HepG2 (cell line): ENCODE measurements at regions not wholly inside any gene's neighbourhood (a gene's known extent, or its start where the extent isn't known, plus 50 kb on each side); places are given as distances from the start of the nearest gene placed in this dataset.

Source experiments
- ATAC-seq: fragments of 200-7000 bp; cut with Tn5 transposase; 3 replicates; pipeline ENCODE4 v1.9.1; 2020; ENCODE audit warnings: mild to moderate bottlenecking, moderate library complexity
- BruUV-seq: library from RNA; stranded (reverse); fragments of 400-500 nt; replicated peaks from 2 replicates; lab custom pipeline; 2021; lab: Mats Ljungman, UMichigan
- CTCF ChIA-PET: fragments of 300-600 bp; formaldehyde crosslinking; extraction: SDS; loops from one replicate; lab custom pipeline; 2021; ENCODE audit warnings: low total read pairs, inconsistent platforms, low intra/inter-chr PET ratio; lab: Yijun Ruan, JAX
- POLR2A ChIA-PET: fragments of 350-600 bp; sonication (Branson Sonifier 250); formaldehyde crosslinking; loops from one replicate; lab custom pipeline; 2020; ENCODE audit warnings: antibody characterized with exemption, inconsistent platforms; lab: Yijun Ruan, JAX
- DNase-seq: peaks from one replicate; pipeline ENCODE4 v3.0.0-alpha.2; 2015; ENCODE audit warnings: low spot score
- FAIRE-seq: peaks from 3 replicates; lab custom pipeline; 2011; peaks lifted over from hg19 to GRCh38; lab: Jason Lieb, UNC
- H2AFZ ChIP-seq: one replicate; pipeline ENCODE4 v1.6.1; 2011; ENCODE audit warnings: low read length, inconsistent platforms
- H3K27ac ChIP-seq: fragments of 300-600 bp; 3 replicates; pipeline ENCODE4 v1.8.0; 2011; ENCODE audit warnings: mixed run types, mild to moderate bottlenecking, mixed read lengths, low read length, inconsistent platforms; ENCODE audit not compliant: insufficient read depth; ENCODE audit errors: extremely low read length
- H3K27me3 ChIP-seq, 2 experiments: fragments of 200-600 bp in 1 of 2; 2 replicates in 1 of 2; 3 replicates in 1 of 2; pipeline versions ENCODE4 v1.6.0 to v1.8.0; 2011; ENCODE audit warnings: low read length in 2 of 2, mild to moderate bottlenecking in 2 of 2, moderate library complexity in 2 of 2, inconsistent platforms in 1 of 2; ENCODE audit not compliant: insufficient read depth in 2 of 2, control insufficient read depth in 1 of 2
- H3K36me3 ChIP-seq, 2 experiments: fragments of 200-600 bp in 1 of 2; replicated peaks in 1 of 2; 2 replicates in 1 of 2; 3 replicates in 1 of 2; pipeline versions ENCODE4 v1.5.1 to v1.8.0; 2011; ENCODE audit warnings: low read length in 2 of 2, inconsistent platforms in 1 of 2; ENCODE audit not compliant: insufficient read depth in 2 of 2, control insufficient read depth in 1 of 2
- H3K4me1 ChIP-seq: 2 replicates; pipeline ENCODE4 v1.5.1; 2012; ENCODE audit warnings: low read length, inconsistent platforms; ENCODE audit not compliant: insufficient read depth
- H3K4me2 ChIP-seq: 2 replicates; pipeline ENCODE4 v1.6.0; 2011; ENCODE audit warnings: low read depth, low read length, inconsistent platforms
- H3K4me3 ChIP-seq, 3 experiments: fragments of 200-600 bp in 1 of 3; sonication (generic), shearing (Covaris generic) in 1 of 3; replicated peaks in 1 of 3; 2 replicates each; pipeline ENCODE4 v1.5.1; 2011 to 2016; ENCODE audit warnings: low read length in 3 of 3, inconsistent platforms in 2 of 3, low read depth in 2 of 3, mild to moderate bottlenecking in 2 of 3, control low read depth in 1 of 3, mixed read lengths in 1 of 3; ENCODE audit not compliant: insufficient read depth in 1 of 3
- H3K79me2 ChIP-seq: one replicate; pipeline ENCODE4 v1.6.1; 2011; ENCODE audit warnings: low read length, inconsistent platforms; ENCODE audit not compliant: insufficient read depth
- H3K9ac ChIP-seq: 2 replicates; pipeline ENCODE4 v1.6.0; 2011; ENCODE audit warnings: mild to moderate bottlenecking, low read depth, low read length, inconsistent platforms; ENCODE audit not compliant: insufficient read depth
- H3K9me3 ChIP-seq: 2 replicates; pipeline ENCODE4 v1.5.1; 2012; ENCODE audit warnings: mild to moderate bottlenecking, low read length
- H4K20me1 ChIP-seq: 2 replicates; pipeline ENCODE4 v1.6.0; 2011; ENCODE audit warnings: inconsistent platforms, mild to moderate bottlenecking, low read length, moderate library complexity; ENCODE audit not compliant: insufficient read depth
- BHLHE40 ChIP-seq: IDR thresholded peaks from 2 replicates; pipeline ENCODE4 v1.6.1; 2011; ENCODE audit warnings: low read length, improper control_type of control experiment
- IKZF4 ChIP-seq: sonication (generic); formaldehyde crosslinking; IDR thresholded peaks from 2 replicates; pipeline ENCODE4 v1.5.1; 2020; ENCODE audit warnings: borderline replicate concordance, mild to moderate bottlenecking, low read depth, missing genetic modification reagents; ENCODE audit errors: not compliant biosample characterization
- MTA3 ChIP-seq: sonication (generic); formaldehyde crosslinking; IDR thresholded peaks from 2 replicates; pipeline ENCODE4 v1.4.0; 2020; ENCODE audit warnings: missing genetic modification reagents
- NR2F6 ChIP-seq, 2 experiments: IDR thresholded peaks; 2 replicates each; pipeline ENCODE4 v1.6.1; 2016; ENCODE audit warnings: antibody characterized with exemption in 1 of 2, mild to moderate bottlenecking in 1 of 2
- POLR2A ChIP-seq, 2 experiments: IDR thresholded peaks; 2 replicates each; pipeline ENCODE4 v1.6.1; 2011; ENCODE audit warnings: low read depth in 2 of 2, low read length in 2 of 2, mild to moderate bottlenecking in 1 of 2, moderate library complexity in 1 of 2; ENCODE audit not compliant: insufficient read depth in 1 of 2
- PRPF4 ChIP-seq: fragments of 200-400 bp; formaldehyde crosslinking; IDR thresholded peaks from 2 replicates; pipeline ENCODE4 v1.6.1; 2016; ENCODE audit warnings: low read length, low read depth; ENCODE audit not compliant: poor library complexity, severe bottlenecking
- RCOR2 ChIP-seq: IDR thresholded peaks from 2 replicates; pipeline ENCODE4 v1.6.1; 2016; ENCODE audit warnings: missing biosample characterization, missing genetic modification reagents
- RFXANK ChIP-seq: IDR thresholded peaks from 2 replicates; pipeline ENCODE4 v1.6.1; 2016
- SATB2 ChIP-seq: sonication (generic); formaldehyde crosslinking; IDR thresholded peaks from 2 replicates; pipeline ENCODE4 v1.5.0; 2020; ENCODE audit warnings: missing genetic modification reagents
- SNRNP70 ChIP-seq: fragments of 200-400 bp; formaldehyde crosslinking; IDR thresholded peaks from 2 replicates; pipeline ENCODE4 v1.6.1; 2017; ENCODE audit warnings: mild to moderate bottlenecking, low read depth, low read length, moderate library complexity
- ZFP1 ChIP-seq: IDR thresholded peaks from 2 replicates; pipeline ENCODE4 v1.6.1; 2016
- ZNF142 ChIP-seq: sonication (generic); formaldehyde crosslinking; IDR thresholded peaks from 2 replicates; pipeline ENCODE4 v1.4.0; 2020; ENCODE audit warnings: missing genetic modification reagents
- ZNF17 ChIP-seq: sonication (generic); formaldehyde crosslinking; IDR thresholded peaks from 2 replicates; pipeline ENCODE4 v1.5.0; 2020; ENCODE audit warnings: mild to moderate bottlenecking, missing genetic modification reagents
- ZNF18 ChIP-seq: sonication (generic); formaldehyde crosslinking; IDR thresholded peaks from 2 replicates; pipeline ENCODE4 v1.8.0; 2022; ENCODE audit warnings: mild to moderate bottlenecking, missing genetic modification reagents; ENCODE audit not compliant: insufficient replicate concordance
- ZNF225 ChIP-seq: sonication (generic); formaldehyde crosslinking; IDR thresholded peaks from 2 replicates; pipeline ENCODE4 v1.4.0; 2020; ENCODE audit warnings: mild to moderate bottlenecking, missing genetic modification reagents
- ZNF256 ChIP-seq: sonication (generic); formaldehyde crosslinking; conservative IDR thresholded peaks from 2 replicates; pipeline ENCODE4 v1.4.0; 2020; ENCODE audit warnings: missing genetic modification reagents
- ZNF580 ChIP-seq: IDR thresholded peaks from 2 replicates; pipeline ENCODE4 v1.6.1; 2016; ENCODE audit warnings: low read depth, borderline replicate concordance
- in situ Hi-C: cut with HindIII; loops from 2 replicates; pipeline ENCODE4 v1.10.0; 2017; ENCODE audit warnings: low pct_unique_long_range_greater_than_20kb; ENCODE audit not compliant: extremely low pct_ligation_motif_present
- intact Hi-C: fragments of 100-400 bp; cut with micrococcal nuclease; formaldehyde crosslinking; loops from one replicate; pipeline ENCODE4 v1.10.0; 2022; ENCODE audit not compliant: unreplicated experiment
- TF ChIP-seq, protein P1 (sequence below): sonication (generic); formaldehyde crosslinking; IDR thresholded peaks from 2 replicates; pipeline ENCODE4 v1.4.0; 2020; ENCODE audit warnings: missing genetic modification reagents
- TF ChIP-seq, protein P2 (sequence below): sonication (generic); formaldehyde crosslinking; IDR thresholded peaks from 2 replicates; pipeline ENCODE4 v1.5.0; 2020; ENCODE audit warnings: missing genetic modification reagents

GRCh38 chr18:41873730-41874129 is 81.3 kb upstream of the PIK3C3 start:
- CTCF ChIA-PET = no interaction called here
- in situ Hi-C loops = no loop called here
- Histone ChIP-seq H3K4me2 (no peak overlapping the region), H2AFZ (no peak overlapping the region), H3K4me1 (no peaks in the 10 kb centered on the region), H3K9ac (no peak overlapping the region), H3K36me3 (no peaks in the 10 kb centered on the region), H3K79me2 (no peaks in the 10 kb centered on the region), H3K27ac (no peak overlapping the region)
- TF ChIP-seq MTA3 (CRISPR knock-in tag) = no peak
- TF ChIP-seq ZNF225 (CRISPR knock-in tag) = no peak
- no peak for TF ChIP-seq BHLHE40
- TF ChIP-seq ZNF256 (CRISPR knock-in tag) = no peak
- TF ChIP-seq RFXANK (CRISPR knock-in tag) = no peak
- no peak for TF ChIP-seq SNRNP70
- TF ChIP-seq, protein P1, sequence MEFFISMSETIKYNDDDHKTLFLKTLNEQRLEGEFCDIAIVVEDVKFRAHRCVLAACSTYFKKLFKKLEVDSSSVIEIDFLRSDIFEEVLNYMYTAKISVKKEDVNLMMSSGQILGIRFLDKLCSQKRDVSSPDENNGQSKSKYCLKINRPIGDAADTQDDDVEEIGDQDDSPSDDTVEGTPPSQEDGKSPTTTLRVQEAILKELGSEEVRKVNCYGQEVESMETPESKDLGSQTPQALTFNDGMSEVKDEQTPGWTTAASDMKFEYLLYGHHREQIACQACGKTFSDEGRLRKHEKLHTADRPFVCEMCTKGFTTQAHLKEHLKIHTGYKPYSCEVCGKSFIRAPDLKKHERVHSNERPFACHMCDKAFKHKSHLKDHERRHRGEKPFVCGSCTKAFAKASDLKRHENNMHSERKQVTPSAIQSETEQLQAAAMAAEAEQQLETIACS (CRISPR knock-in tag) = no peak
- TF ChIP-seq NR2F6 (IDR thresholded peaks at IDR 0.05) = no peak
- no peak for TF ChIP-seq NR2F6 (CRISPR knock-in tag; IDR thresholded peaks at IDR 0.05)
- no peak for TF ChIP-seq ZNF17
- TF ChIP-seq SATB2 (CRISPR knock-in tag) = no peak
- no peak for TF ChIP-seq ZNF18 (CRISPR knock-in tag)
- no peak for TF ChIP-seq PRPF4
- no peak for TF ChIP-seq ZFP1 (CRISPR knock-in tag)
- TF ChIP-seq IKZF4 (CRISPR knock-in tag) = no peak
- no peak for TF ChIP-seq RCOR2 (CRISPR knock-in tag)
- TF ChIP-seq, protein P2, sequence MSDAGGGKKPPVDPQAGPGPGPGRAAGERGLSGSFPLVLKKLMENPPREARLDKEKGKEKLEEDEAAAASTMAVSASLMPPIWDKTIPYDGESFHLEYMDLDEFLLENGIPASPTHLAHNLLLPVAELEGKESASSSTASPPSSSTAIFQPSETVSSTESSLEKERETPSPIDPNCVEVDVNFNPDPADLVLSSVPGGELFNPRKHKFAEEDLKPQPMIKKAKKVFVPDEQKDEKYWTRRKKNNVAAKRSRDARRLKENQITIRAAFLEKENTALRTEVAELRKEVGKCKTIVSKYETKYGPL (CRISPR knock-in tag) = no peak
- TF ChIP-seq POLR2A (IDR thresholded peaks at IDR 0.05; ENCODE audit: insufficient read depth in 1 of 2, low read depth in 2 of 2, low read length in 2 of 2) = no peak
- TF ChIP-seq ZNF142 (CRISPR knock-in tag) = no peak
- TF ChIP-seq ZNF580 (CRISPR knock-in tag) = no peak
- TF ChIP-seq, all 625 proteins: peak for 0
- no peaks in the 10 kb centered on the region for H3K9me3 ChIP-seq
- POLR2A ChIA-PET = no interaction called here
- ATAC-seq (no peak), FAIRE-seq (no peak), DNase-seq (no peak)
- H3K4me3 ChIP-seq = no peak overlapping the region
- no peaks in the 10 kb centered on the region for H4K20me1 ChIP-seq
- intact Hi-C loops = no loop called here
- peaks cover 0 to 3% of the 10 kb centered on the region in 2 experiments; a peak in 1 of 5 replicates for H3K27me3 ChIP-seq
- no TSS peak for BruUV-seq
